Astrocyte (in vitro differentiated cells and primary cell): ENCODE measurements at regions not wholly inside any gene's neighbourhood (a gene's known extent, or its start where the extent isn't known, plus 50 kb on each side); places are given as distances from the start of the nearest gene placed in this dataset.

ENCODE experiments used
- EZH2 ChIP-seq: IDR thresholded peaks from 2 replicates; pipeline ENCODE4 v1.6.1; 2012; ENCODE audit warnings: mild to moderate bottlenecking, low read length, inconsistent platforms; ENCODE audit not compliant: insufficient read depth
- TF ChIP-seq, protein P1 (sequence below): IDR thresholded peaks from 2 replicates; pipeline ENCODE4 v1.5.1; 2011; ENCODE audit warnings: low read depth, mild to moderate bottlenecking, inconsistent platforms, low read length, moderate library complexity; ENCODE audit not compliant: insufficient read depth

DNA sequence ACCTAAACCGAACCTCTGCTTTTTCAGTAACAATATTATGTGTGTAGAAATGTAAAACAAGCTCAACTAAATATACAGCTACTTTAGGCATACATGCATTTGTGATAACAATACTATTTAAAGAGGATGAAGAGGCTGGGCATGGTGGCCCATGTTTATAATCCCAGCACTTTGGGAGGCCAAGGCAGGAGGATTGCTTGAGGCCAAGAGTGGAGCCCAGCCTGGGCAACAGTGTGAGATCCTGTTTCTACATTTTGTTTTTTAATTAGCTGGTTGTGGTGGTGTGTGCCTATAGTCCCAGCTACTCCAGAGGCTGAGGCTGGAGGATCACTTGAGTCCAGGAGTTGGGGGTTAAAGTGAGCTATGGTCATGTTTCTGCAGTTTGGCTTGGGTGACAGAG, 73.6 kb upstream of the LYPLAL1 start:
- TF ChIP-seq, protein P1, sequence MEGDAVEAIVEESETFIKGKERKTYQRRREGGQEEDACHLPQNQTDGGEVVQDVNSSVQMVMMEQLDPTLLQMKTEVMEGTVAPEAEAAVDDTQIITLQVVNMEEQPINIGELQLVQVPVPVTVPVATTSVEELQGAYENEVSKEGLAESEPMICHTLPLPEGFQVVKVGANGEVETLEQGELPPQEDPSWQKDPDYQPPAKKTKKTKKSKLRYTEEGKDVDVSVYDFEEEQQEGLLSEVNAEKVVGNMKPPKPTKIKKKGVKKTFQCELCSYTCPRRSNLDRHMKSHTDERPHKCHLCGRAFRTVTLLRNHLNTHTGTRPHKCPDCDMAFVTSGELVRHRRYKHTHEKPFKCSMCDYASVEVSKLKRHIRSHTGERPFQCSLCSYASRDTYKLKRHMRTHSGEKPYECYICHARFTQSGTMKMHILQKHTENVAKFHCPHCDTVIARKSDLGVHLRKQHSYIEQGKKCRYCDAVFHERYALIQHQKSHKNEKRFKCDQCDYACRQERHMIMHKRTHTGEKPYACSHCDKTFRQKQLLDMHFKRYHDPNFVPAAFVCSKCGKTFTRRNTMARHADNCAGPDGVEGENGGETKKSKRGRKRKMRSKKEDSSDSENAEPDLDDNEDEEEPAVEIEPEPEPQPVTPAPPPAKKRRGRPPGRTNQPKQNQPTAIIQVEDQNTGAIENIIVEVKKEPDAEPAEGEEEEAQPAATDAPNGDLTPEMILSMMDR, result no peak
- TF ChIP-seq EZH2, result no peak
